Activated CD8-positive, alpha-beta T cell treated with anti-CD3 and anti-CD28 coated beads for 36 hours (primary cell): ENCODE measurements at regions not wholly inside any gene's neighbourhood (a gene's known extent, or its start where the extent isn't known, plus 50 kb on each side); places are given as distances from the start of the nearest gene placed in this dataset.

Experiments
- ATAC-seq: fragments of 200-7000 bp; cut with Tn5 transposase; one replicate; pipeline ENCODE4 v1.10.0; 2021; ENCODE audit warnings: mild to moderate bottlenecking, moderate library complexity
- CTCF ChIA-PET: fragments of 350-600 bp; sonication (Branson Sonifier 250); formaldehyde crosslinking; loops from one replicate; lab custom pipeline; 2021; ENCODE audit warnings: antibody characterized with exemption; lab: Charles Lee
- POLR2A ChIA-PET: fragments of 350-600 bp; sonication (Branson Sonifier 250); formaldehyde crosslinking; loops from one replicate; lab custom pipeline; 2021; ENCODE audit warnings: antibody characterized with exemption; lab: Charles Lee
- DNase-seq: peaks from one replicate; pipeline ENCODE4 v3.0.0-alpha.2; 2020
- H3K27ac Mint-ChIP-seq: one replicate; pipeline ENCODE4 v1.8.0; 2021; ENCODE audit warnings: mild to moderate bottlenecking, mixed read lengths
- H3K27me3 Mint-ChIP-seq: one replicate; pipeline ENCODE4 v1.8.0; 2021; ENCODE audit warnings: mixed read lengths
- H3K36me3 Mint-ChIP-seq: one replicate; pipeline ENCODE4 v1.8.0; 2021; ENCODE audit warnings: low read depth, mixed read lengths
- H3K4me1 Mint-ChIP-seq: one replicate; pipeline ENCODE4 v1.8.0; 2021; ENCODE audit warnings: low read depth, mixed read lengths
- H3K4me3 Mint-ChIP-seq: one replicate; pipeline ENCODE4 v1.8.0; 2021; ENCODE audit warnings: mild to moderate bottlenecking, moderate library complexity, mixed read lengths
- H3K9me3 Mint-ChIP-seq: one replicate; pipeline ENCODE4 v1.8.0; 2021; ENCODE audit warnings: mixed read lengths
- CTCF ChIP-seq: fragments of 200-600 bp; IDR thresholded peaks from one replicate; pipeline ENCODE4 v1.8.0; 2022; ENCODE audit warnings: antibody characterized with exemption, mild to moderate bottlenecking
- intact Hi-C: fragments of 100-400 bp; cut with micrococcal nuclease; formaldehyde crosslinking; loops from one replicate; pipeline ENCODE4 v1.10.0; 2022

DNA sequence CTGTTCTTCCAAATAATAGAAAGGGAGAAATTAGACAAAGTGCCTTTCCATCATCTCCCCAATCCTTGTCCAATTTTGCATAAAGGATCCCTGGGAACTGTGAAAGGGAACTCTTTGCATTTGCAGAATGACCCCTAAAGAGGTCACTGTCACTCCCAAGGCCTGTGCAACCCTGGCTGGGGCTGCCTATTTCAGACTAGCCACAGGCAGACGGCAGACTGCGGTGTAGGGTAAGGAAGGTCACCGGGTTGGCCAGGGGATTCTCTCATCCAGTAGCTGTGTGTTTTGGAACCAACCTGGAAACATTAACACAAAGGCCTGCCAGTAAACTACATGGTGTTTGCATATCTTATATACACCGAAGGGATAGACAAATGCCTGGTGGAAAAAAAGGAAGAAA lies 818.7 kb downstream of the BCL11A start:
- Mint-ChIP-seq H3K4me1 (no peaks in the 10 kb centered on the region), H3K4me3 (no peak overlapping the region), H3K27me3 (no peaks in the 10 kb centered on the region), H3K27ac (no peak overlapping the region), H3K36me3 (no peaks in the 10 kb centered on the region), H3K9me3 (no peaks in the 10 kb centered on the region)
- ATAC-seq, result no peak
- intact Hi-C loops, result no loop called here
- TF ChIP-seq CTCF, result no peak
- CTCF ChIA-PET, result no interaction called here
- no peak for DNase-seq
- POLR2A ChIA-PET, result no interaction called here

DNA sequence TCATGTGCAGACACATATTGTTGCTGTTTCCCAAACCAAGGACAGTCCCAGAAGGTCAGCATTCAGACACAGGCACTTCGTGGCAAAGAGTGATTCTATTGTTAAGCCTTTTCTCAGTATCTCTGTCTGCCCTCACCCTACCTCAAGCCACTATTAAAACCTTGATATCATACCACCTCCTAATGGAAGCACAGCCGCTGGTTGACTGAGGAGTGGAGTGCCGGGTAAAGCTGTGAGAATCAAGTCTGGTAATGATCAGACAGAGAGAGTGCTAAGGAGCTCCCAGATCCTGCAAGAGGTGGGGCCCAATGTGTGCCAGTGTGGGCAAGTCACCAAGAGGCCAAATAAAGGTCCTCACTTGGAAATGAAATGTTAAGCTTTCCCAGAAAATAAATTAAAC lies 819.5 kb downstream of the BCL11A start:
- no peak for TF ChIP-seq CTCF
- no peak for DNase-seq
- no peaks in the 10 kb centered on the region for H3K27me3 Mint-ChIP-seq
- no peak overlapping the region for H3K4me3 Mint-ChIP-seq
- CTCF ChIA-PET, result no interaction called here
- no peaks in the 10 kb centered on the region for H3K9me3 Mint-ChIP-seq
- POLR2A ChIA-PET, result interaction anchor here (0.8 kb wide), 1 partner anchor 10 kb away, joined by 3 read pairs; no protein-coding TSS in a partner anchor
- no peaks in the 10 kb centered on the region for H3K4me1 Mint-ChIP-seq
- intact Hi-C loops, result no loop called here
- H3K36me3 Mint-ChIP-seq, result no peaks in the 10 kb centered on the region
- ATAC-seq, result no peak
- H3K27ac Mint-ChIP-seq, result no peak overlapping the region

DNA sequence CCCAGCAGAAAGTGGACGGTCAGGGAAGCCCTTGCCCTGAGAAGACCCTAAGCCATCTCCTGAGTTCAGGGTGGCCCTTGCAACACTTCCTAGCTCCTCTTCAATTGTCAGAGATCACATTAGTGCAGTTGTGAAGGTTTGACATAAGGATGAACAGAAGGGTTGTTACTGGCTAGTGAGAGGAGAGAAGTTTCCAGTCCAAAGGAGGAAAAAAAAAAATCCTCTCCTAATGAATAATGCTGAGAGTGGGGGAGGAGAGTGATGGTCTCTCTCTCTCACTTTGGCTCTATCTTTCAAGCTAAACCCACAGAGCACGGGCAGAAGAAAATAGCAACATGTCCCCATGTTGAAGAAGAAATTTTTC lies 819.9 kb downstream of the BCL11A start:
- no peaks in the 10 kb centered on the region for H3K4me1 Mint-ChIP-seq
- no peaks in the 10 kb centered on the region for H3K9me3 Mint-ChIP-seq
- no peaks in the 10 kb centered on the region for H3K36me3 Mint-ChIP-seq
- TF ChIP-seq CTCF, result no peak
- DNase-seq, result no peak
- intact Hi-C loops, result no loop called here
- no peak overlapping the region for H3K27ac Mint-ChIP-seq
- POLR2A ChIA-PET, result interaction anchor here (0.8 kb wide), 1 partner anchor 9 kb away, joined by 3 read pairs; no protein-coding TSS in a partner anchor
- no peak for ATAC-seq
- CTCF ChIA-PET, result no interaction called here
- H3K4me3 Mint-ChIP-seq, result no peak overlapping the region
- no peaks in the 10 kb centered on the region for H3K27me3 Mint-ChIP-seq

GRCh38 chr2:59732871-59733566 lies 820.4 kb downstream of the BCL11A start:
- no peaks in the 10 kb centered on the region for H3K36me3 Mint-ChIP-seq
- intact Hi-C loops, result no loop called here
- H3K27ac Mint-ChIP-seq, result no peak overlapping the region
- no peak for DNase-seq
- no peak overlapping the region for H3K4me3 Mint-ChIP-seq
- CTCF ChIA-PET, result no interaction called here
- no peaks in the 10 kb centered on the region for H3K4me1 Mint-ChIP-seq
- TF ChIP-seq CTCF, result no peak
- H3K27me3 Mint-ChIP-seq, result no peaks in the 10 kb centered on the region
- no peak for ATAC-seq
- H3K9me3 Mint-ChIP-seq, result no peaks in the 10 kb centered on the region
- POLR2A ChIA-PET, result no interaction called here

DNA sequence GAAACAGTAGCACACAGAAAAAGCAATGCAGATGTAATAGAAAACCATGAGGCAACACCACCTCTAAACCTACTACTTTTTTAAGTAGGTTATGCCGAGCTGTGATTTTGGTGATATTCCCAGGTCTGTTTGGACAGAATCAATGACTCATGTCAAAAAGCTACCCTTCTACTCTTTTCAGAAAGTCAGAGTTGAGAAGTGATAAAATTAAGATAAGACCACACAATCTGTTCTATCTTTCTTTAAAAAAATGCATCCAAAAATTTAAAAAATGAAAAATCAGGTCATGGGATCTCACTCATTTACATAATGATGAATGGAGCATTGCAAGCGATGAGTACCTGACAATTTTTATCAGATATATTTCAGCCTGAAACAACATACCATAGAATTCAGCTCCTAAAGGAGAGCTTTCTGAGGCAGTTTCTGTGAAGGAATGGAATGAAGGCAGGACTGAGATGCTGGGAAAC lies 826.3 kb downstream of the BCL11A start:
- Mint-ChIP-seq H3K4me1 (peaks cover 3% of the 10 kb centered on the region), H3K4me3 (no peak overlapping the region), H3K9me3 (no peaks in the 10 kb centered on the region), H3K27ac (no peak overlapping the region), H3K36me3 (no peaks in the 10 kb centered on the region), H3K27me3 (no peaks in the 10 kb centered on the region)
- ATAC-seq (no peak), DNase-seq (no peak)
- ChIA-PET CTCF (no interaction called here), POLR2A (no interaction called here)
- intact Hi-C loops, result no loop called here
- no peak for TF ChIP-seq CTCF
